Vagina (tissue), 2 donors: ENCODE measurements at regions not wholly inside any gene's neighbourhood (a gene's known extent, or its start where the extent isn't known, plus 50 kb on each side); places are given as distances from the start of the nearest gene placed in this dataset.

Source experiments
- CTCF ChIP-seq, 3 experiments: fragments of 450-650 bp in 2 of 3; fragments of 200-600 bp in 1 of 3; sonication (generic) in 1 of 3; IDR thresholded peaks; one replicate each; pipeline ENCODE4 v1.5.1; 2017 to 2019; ENCODE audit warnings: antibody characterized with exemption in 3 of 3, mild to moderate bottlenecking in 2 of 3, moderate library complexity in 2 of 3
- POLR2A ChIP-seq, 2 donors: fragments of 450-650 bp; IDR thresholded peaks; one replicate each; pipeline ENCODE4 v1.6.1; 2017; ENCODE audit warnings: antibody characterized with exemption in 2 of 2, mild to moderate bottlenecking in 2 of 2, moderate library complexity in 2 of 2

- TF ChIP-seq CTCF (IDR thresholded peaks at IDR 0.05) = no peak
- TF ChIP-seq POLR2A (IDR thresholded peaks at IDR 0.05) = no peak
These were observed 125.3 kb upstream of the SMURF2 start for GRCh38 chr17:64787255-64787920.
